A673 (cell line): ENCODE measurements at regions not wholly inside any gene's neighbourhood (a gene's known extent, or its start where the extent isn't known, plus 50 kb on each side); places are given as distances from the start of the nearest gene placed in this dataset.

Experiments
- BruUV-seq: library from RNA; stranded (reverse); fragments of 400-500 nt; replicated peaks from 2 replicates; lab custom pipeline; 2021; lab: Mats Ljungman, UMichigan
- CTCF ChIA-PET: fragments of 300-600 bp; sonication (Branson Sonifier 250); formaldehyde crosslinking; loops from one replicate; lab custom pipeline; 2022; ENCODE audit warnings: antibody characterized with exemption; lab: Charles Lee
- POLR2A ChIA-PET: fragments of 300-600 bp; sonication (Branson Sonifier 250); formaldehyde crosslinking; loops from one replicate; lab custom pipeline; 2022; ENCODE audit warnings: antibody characterized with exemption; ENCODE audit not compliant: low non-redundant PET; lab: Charles Lee
- DNase-seq: peaks from one replicate; pipeline ENCODE4 v3.0.0-alpha.2; 2015; ENCODE audit warnings: low spot score
- H3K27ac ChIP-seq: fragments of 200-600 bp; sonication (generic); 2 replicates; pipeline ENCODE4 v1.5.1; 2016; ENCODE audit warnings: mixed run types, low read depth, mild to moderate bottlenecking, mixed read lengths, antibody characterized with exemption, low read length; ENCODE audit not compliant: poor library complexity, severe bottlenecking
- H3K27me3 ChIP-seq: fragments of 200-600 bp; sonication (generic); replicated peaks from 2 replicates; pipeline ENCODE4 v1.6.1; 2017; ENCODE audit warnings: mixed run types, low read depth, mild to moderate bottlenecking, mixed read lengths, antibody characterized with exemption, low read length; ENCODE audit not compliant: insufficient read depth, poor library complexity
- H3K36me3 ChIP-seq: fragments of 200-600 bp; sonication (generic); 2 replicates; pipeline ENCODE4 v1.6.1; 2016; ENCODE audit warnings: mixed run types, mild to moderate bottlenecking, mixed read lengths, antibody characterized with exemption, low read length; ENCODE audit not compliant: insufficient read depth, poor library complexity, severe bottlenecking
- H3K4me1 ChIP-seq: fragments of 200-600 bp; sonication (generic); 2 replicates; pipeline ENCODE4 v1.6.1; 2017; ENCODE audit warnings: mixed run types, mild to moderate bottlenecking, mixed read lengths, antibody characterized with exemption, low read length; ENCODE audit not compliant: insufficient read depth, poor library complexity, severe bottlenecking
- H3K4me3 ChIP-seq: fragments of 200-600 bp; sonication (generic); 2 replicates; pipeline ENCODE4 v1.5.1; 2016; ENCODE audit warnings: low read depth, mixed run types, mild to moderate bottlenecking, mixed read lengths, low read length; ENCODE audit not compliant: poor library complexity, severe bottlenecking
- H3K9me3 ChIP-seq: fragments of 200-600 bp; sonication (generic); 2 replicates; pipeline ENCODE4 v1.6.1; 2016; ENCODE audit warnings: mixed run types, low read depth, mild to moderate bottlenecking, mixed read lengths, antibody characterized with exemption, low read length; ENCODE audit not compliant: poor library complexity, severe bottlenecking
- CTCF ChIP-seq: fragments of 300-800, 200-600 bp; sonication (generic); conservative IDR thresholded peaks from 2 replicates; pipeline ENCODE4 v1.5.1; 2017; ENCODE audit warnings: low read depth, mild to moderate bottlenecking, antibody characterized with exemption, low read length, moderate library complexity, mixed read lengths
- EZH2 ChIP-seq: fragments of 200-600 bp; sonication (generic); IDR thresholded peaks from 2 replicates; pipeline ENCODE4 v1.6.1; 2017; ENCODE audit warnings: borderline replicate concordance, low read depth, mild to moderate bottlenecking, mixed read lengths, antibody characterized with exemption, low read length; ENCODE audit not compliant: poor library complexity, severe bottlenecking
- intact Hi-C: fragments of 100-400 bp; cut with micrococcal nuclease; formaldehyde crosslinking; loops from one replicate; pipeline ENCODE4 v1.10.0; 2022; ENCODE audit not compliant: unreplicated experiment

- BruUV-seq = no TSS peak
- H3K4me1 ChIP-seq = peaks cover 25% of the 10 kb centered on the region
- no peaks in the 10 kb centered on the region for H3K36me3 ChIP-seq
- no peak overlapping the region for H3K27ac ChIP-seq
- ChIA-PET POLR2A (no interaction called here), CTCF (interaction anchor here (0.6 kb wide), 1 partner anchor 198 kb away, joined by 6 read pairs; no protein-coding TSS in a partner anchor)
- TF ChIP-seq EZH2 (no peak), CTCF (no peak)
- H3K27me3 ChIP-seq = no peaks in the 10 kb centered on the region
- DNase-seq = no peak
- no peaks in the 10 kb centered on the region for H3K9me3 ChIP-seq
- no peak overlapping the region for H3K4me3 ChIP-seq
- intact Hi-C loops = no loop called here
These were observed 430.9 kb downstream of the PCNX1 start for GRCh38 chr14:71338153-71338552.

- intact Hi-C loops = no loop called here
- no TSS peak for BruUV-seq
- TF ChIP-seq EZH2 (no peak), CTCF (no peak)
- CTCF ChIA-PET = no interaction called here
- no peaks in the 10 kb centered on the region for H3K36me3 ChIP-seq
- H3K27ac ChIP-seq = peak overlapping the region; percentile 11
- no peaks in the 10 kb centered on the region for H3K9me3 ChIP-seq
- peaks cover 25% of the 10 kb centered on the region for H3K4me1 ChIP-seq
- H3K4me3 ChIP-seq = no peak overlapping the region
- POLR2A ChIA-PET = no interaction called here
- peak; percentile 88 for DNase-seq
- H3K27me3 ChIP-seq = no peaks in the 10 kb centered on the region
These were observed 432.6 kb downstream of the PCNX1 start for GRCh38 chr14:71339650-71340415.

- no peaks in the 10 kb centered on the region for H3K9me3 ChIP-seq
- no peak overlapping the region for H3K27ac ChIP-seq
- peaks cover 25% of the 10 kb centered on the region for H3K4me1 ChIP-seq
- H3K27me3 ChIP-seq = no peaks in the 10 kb centered on the region
- POLR2A ChIA-PET = no interaction called here
- CTCF ChIA-PET = no interaction called here
- DNase-seq = no peak
- H3K4me3 ChIP-seq = no peak overlapping the region
- intact Hi-C loops = no loop called here
- no peaks in the 10 kb centered on the region for H3K36me3 ChIP-seq
- no TSS peak for BruUV-seq
- no peak for TF ChIP-seq CTCF
- no peak for TF ChIP-seq EZH2
These were observed 433.9 kb downstream of the PCNX1 start for GRCh38 chr14:71341156-71341555.
